GM12892 (cell line): ENCODE measurements at regions not wholly inside any gene's neighbourhood (a gene's known extent, or its start where the extent isn't known, plus 50 kb on each side); places are given as distances from the start of the nearest gene placed in this dataset.
"Not testable (repeated sequence)": the region's sequence is repeated elsewhere in the genome, so short reads cannot be mapped to it uniquely, and the experiment has no call there.

Source experiments
- DNase-seq: peaks from one replicate; pipeline ENCODE4 v3.0.0; 2011; ENCODE audit not compliant: insufficient read length
- FAIRE-seq: peaks from 2 replicates; lab custom pipeline; 2011; peaks lifted over from hg19 to GRCh38; lab: Jason Lieb, UNC
- POLR2A ChIP-seq: IDR thresholded peaks from 2 replicates; pipeline ENCODE4 v1.6.1; 2011; ENCODE audit warnings: low read depth, low read length, control low read depth
- POLR2AphosphoS5 ChIP-seq: IDR thresholded peaks from 2 replicates; pipeline ENCODE4 v1.6.1; 2011; ENCODE audit warnings: low read depth, low read length, control low read depth
- TAF1 ChIP-seq: IDR thresholded peaks from 2 replicates; pipeline ENCODE4 v1.6.1; 2011; ENCODE audit warnings: low read depth, mild to moderate bottlenecking, control low read depth, low read length, borderline replicate concordance

DNA sequence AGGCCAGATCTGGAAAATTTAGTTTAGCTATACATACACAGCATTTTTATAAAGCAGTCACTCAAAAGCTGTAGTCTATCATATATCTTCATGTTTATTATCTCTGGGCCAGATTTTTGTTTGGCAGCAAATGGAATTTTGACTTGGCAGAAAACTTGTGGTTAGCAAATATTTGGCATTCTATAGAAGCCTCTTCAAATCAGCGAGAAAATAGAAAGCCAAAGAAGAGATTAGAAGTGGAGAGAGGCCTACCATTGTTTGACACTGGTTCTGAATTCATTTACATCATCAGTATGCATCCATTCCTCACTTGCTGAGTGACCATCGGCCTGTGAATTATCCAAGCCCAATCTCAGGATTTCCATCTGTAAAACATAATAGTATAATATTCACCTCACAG is 1077.6 kb downstream of the GALC start:
- TF ChIP-seq TAF1: no peak
- no peak for TF ChIP-seq POLR2A
- FAIRE-seq: no peak
- no peak for DNase-seq

DNA sequence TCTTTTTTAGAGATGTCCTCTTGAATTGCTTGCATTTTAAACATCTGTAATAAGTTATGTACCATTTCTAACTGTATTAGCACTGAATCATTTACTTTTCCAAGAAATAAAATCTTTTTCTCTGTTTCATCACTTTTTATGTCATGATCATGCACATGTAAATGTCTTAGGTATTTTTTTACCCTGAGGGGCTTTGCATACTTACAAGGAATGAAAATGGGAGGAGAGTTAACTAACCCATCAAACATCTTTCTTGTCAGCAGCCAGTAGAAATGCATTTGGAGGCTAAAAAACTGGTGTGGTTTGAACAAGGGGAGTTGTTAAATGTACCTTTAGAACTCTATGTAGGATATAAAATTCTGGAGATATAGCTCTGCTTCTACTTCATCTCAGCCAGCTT is 1080.3 kb downstream of the GALC start:
- TF ChIP-seq TAF1: no peak
- TF ChIP-seq POLR2AphosphoS5: no peak
- FAIRE-seq (no peak), DNase-seq (no peak)

DNA sequence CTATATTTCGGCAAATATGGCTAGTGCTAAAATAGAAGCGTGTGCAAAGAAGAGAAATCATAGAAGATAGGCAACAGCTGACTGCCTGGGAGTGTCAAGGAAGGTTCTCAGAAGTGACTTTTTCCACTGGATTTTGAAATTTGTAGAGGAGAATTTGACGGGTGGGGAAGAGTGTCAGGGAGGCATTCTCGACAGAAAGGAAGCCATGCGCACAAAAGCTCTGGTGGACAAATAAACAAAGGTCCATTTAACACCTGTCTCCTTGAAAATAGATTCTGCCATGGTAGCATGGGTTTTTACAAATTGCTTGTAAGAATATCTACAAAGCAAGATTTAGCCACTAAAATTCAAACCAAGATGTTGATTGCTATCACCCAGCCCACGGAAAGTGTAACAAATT is 1081.5 kb downstream of the GALC start:
- FAIRE-seq (no peak), DNase-seq (no peak)
- TF ChIP-seq TAF1: no peak
- TF ChIP-seq POLR2AphosphoS5: no peak
- TF ChIP-seq POLR2A: no peak

DNA sequence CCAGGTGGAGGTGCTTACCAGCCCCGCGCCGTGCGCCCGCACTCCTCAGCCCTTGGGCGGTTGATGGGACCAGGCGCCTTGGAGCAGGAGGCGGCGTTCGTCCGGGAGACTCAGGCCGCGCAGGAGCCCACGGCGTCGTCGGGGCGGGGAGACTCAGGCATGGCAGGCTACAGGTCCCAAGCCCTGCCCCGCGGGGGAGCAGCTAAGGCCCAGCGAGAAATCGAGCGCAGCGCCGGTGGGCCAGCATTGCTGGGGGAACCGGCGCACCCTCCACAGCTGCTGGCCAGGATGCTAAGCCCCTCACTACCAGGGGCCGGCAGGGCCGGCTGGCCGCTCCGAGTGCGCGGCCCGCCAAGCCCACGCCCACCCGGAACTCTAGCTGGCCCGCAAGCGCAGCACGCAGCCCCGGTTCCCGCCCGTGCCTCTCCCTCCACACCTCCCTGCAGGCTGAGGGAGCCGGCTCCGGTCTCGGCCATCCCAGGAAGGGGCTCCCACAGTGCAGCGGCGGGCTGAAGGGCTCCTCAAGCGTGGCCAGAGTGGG is 1087.5 kb downstream of the GALC start:
- DNase-seq, FAIRE-seq: not testable (repeated sequence)

DNA sequence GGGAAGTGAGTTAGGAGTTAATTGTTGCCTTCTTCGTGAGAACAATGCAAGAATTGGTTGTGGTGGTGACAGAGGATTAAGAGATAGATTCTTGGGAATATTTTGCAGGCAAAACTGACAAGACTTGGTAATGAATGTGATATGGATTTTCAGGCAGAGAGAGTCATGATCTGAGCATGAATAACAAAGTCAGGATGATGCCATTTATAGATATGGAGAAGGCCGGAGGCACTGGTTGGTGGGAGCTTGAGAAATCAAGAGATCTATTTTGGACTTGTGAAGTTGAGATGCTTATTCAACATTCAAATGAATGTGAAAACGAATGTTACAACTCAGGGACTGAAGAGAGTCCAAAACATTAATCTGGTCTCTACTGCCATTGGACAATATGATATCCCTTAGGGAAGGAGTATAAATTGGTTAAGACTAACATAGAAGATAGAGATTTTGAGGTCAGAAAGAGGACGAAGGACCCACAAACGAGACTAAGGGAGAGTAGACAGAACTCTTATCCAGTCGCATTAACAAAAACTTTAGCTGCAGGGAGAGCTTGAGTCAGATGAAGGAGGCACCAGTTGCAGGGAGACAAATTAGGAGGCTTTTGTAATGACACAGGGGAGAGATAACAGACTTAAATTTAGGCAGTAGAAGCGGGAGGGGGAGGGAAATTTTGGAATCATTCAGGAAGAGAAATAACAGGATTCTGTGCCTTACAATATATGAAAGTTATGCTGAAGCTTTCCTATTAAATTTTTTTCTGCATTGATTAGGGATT is 1090.6 kb downstream of the GALC start:
- DNase-seq (no peak), FAIRE-seq (no peak)
- TF ChIP-seq TAF1: no peak
- no peak for TF ChIP-seq POLR2AphosphoS5

DNA sequence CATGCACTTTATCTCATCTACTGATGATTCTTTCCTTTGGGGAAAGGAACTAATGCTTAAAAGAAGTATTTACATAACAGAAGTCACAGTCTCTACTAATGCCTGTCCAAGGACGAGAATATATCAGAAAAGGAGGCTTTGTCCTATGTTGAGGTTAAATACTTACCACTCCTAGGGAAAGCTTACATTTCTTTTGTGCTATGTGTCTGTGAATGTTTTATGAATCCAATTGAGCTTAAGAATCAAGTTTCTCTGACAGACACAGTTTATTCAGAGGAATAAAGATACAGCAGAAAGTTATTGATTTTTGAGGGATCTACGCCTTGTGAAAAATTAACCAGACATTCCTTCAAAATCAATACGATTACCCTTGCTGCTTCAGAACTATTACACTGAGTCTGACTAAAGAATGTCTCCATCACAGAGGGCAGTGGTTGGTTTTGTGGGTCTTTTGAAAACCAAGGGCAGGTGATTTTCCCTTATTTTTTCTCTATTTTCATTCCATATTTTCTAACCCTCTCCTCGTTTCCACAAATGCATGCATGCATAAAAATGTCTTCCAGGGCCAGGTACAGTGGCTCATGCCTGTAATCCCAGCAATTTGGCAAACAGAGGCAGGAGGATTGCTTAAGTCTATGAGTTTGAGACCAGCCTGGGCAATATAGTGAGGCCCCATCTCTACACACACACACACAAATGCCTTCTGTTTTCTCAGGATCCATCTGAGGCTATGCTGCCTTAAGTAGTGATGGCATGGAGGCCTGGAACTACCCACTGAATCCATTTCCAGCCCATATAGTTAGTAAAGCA is 1095.1 kb downstream of the GALC start:
- no peak for FAIRE-seq
- DNase-seq: no peak
- no peak for TF ChIP-seq POLR2AphosphoS5
- TF ChIP-seq POLR2A: no peak
- no peak for TF ChIP-seq TAF1

DNA sequence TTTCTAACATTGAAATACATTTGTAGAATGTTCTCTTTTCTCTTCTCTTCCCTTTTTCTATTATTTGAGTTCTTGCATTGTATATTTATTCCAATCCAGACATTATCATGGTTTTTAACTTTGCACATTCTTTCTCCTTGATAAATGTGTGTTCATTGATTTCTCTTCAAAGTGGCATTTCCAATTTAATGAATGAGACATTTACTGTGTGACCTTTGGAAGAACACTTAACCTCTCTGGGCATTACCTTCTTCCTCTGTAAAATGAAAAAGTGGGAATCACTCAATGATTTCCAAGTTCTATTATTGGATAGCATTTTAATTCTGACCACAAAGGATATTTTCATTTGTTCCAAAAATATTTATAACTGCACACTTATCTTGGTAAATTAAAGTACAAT is 1095.8 kb downstream of the GALC start:
- FAIRE-seq: no peak
- DNase-seq: no peak
- TF ChIP-seq POLR2AphosphoS5: no peak
- no peak for TF ChIP-seq POLR2A
- TF ChIP-seq TAF1: no peak

DNA sequence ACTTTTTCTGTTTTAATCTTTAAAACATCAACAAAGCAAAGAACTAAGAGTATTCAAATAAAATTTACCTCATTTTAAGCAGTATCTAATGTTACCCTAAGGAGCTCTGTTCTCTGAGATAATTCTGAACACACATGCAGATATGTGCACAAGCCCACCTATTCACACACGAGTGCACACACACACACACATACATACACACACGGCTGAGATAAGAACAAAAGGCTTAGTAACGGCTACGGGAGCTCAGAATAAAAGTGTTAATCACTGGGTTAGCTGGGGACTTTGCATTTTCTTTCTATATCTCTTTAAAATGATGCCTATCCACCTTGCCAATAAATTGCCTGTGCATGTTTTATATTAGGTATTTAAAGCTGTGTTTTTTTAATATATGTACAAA is 1096.3 kb downstream of the GALC start:
- no peak for DNase-seq
- no peak for FAIRE-seq
- TF ChIP-seq POLR2AphosphoS5: no peak
- TF ChIP-seq TAF1: no peak
- no peak for TF ChIP-seq POLR2A

DNA sequence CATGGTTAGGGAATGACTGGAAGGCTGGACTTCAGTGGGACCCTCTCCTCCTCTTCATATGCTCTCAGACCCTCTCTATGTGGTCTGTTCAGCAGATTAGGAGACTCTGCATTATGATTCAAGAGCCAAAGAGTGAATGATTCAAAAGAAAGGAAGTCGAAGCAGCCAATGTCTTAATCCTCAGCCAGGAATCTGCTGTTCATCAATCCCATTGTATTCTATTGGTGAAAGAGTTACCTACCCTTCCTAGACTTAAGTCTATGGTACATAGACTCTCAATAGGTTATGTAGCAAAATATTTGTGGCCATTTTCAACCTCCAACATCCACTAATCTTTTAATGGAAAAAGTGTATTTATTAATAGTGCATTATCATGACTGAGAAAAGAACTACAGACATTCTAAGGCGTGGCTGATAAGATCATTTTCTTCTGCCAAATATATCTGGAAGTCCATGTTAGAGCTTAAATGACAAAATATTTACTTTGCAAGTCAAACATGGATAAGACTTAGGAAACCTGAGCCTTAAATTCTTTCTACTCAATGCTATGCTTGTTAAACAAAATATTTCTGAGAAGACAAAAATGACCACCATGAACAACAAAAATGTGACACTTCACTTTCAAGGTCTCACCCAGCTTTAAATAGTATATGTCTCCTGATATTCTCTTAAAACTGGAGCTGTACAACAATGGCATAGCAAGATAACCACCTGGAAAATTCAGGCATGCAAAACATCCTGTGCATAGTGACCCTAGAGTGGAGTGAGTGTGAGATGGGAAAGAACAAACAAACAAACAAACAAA is 1100.6 kb downstream of the GALC start:
- TF ChIP-seq POLR2A: no peak
- TF ChIP-seq TAF1: no peak
- TF ChIP-seq POLR2AphosphoS5: no peak
- no peak for DNase-seq
- FAIRE-seq: no peak

DNA sequence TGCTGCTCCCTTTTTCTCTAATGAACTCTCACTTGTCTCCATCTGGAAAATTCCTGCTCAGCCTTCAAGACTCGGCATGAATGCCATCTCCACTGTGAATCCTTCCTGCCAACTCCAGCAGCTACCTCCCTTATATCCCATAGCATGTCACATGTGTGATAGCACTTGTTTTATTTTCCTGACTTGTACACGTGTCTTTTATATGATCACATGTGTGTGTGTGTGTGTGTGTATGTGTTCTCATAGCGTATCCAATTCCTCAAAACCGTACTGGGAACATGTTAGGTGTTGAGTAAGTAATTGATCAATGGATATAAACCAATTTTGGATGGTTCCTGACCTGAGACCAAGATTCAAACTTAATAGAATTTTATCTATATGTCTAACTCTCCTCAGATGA is 1107.7 kb downstream of the GALC start:
- DNase-seq (no peak), FAIRE-seq (no peak)
- TF ChIP-seq POLR2A (no peak), POLR2AphosphoS5 (no peak), TAF1 (no peak)

DNA sequence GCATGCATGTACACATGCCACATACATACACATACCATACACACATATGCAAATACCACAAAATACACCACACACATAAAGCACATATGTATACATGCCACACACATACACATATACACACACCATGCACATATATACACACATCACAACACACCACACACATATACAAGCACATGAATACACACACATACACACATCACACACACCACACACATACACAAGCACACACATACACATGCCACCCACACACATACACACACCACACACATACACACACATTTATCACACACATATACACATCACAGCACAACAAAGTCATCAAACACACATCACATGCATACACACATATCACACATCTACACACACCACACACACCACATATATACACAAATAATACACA is 1108.5 kb downstream of the GALC start:
- FAIRE-seq (peak; percentile 58), DNase-seq (no peak)
- TF ChIP-seq POLR2AphosphoS5 (no peak), POLR2A (no peak), TAF1 (no peak)

DNA sequence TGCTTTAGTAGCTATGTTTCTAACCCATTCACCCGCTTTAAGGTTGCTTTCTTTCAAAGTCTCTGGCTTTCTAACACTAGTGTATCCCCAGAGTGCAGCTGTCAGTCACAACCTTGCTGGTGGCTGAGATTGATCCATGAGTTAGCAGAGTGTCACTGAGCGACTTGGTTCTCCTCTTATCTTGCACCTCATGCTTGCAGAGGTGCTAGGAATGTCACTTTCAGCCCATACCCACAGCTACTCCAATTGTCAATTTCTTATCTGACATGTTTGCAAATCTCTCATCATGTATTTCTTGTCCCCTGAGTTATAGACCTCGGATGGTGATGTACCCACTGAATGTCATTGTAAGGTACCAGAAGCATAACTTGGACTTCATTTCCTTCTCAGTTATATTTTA is 1110.2 kb downstream of the GALC start:
- FAIRE-seq: no peak

More for the DNA sequence above, 1110.2 kb downstream of the GALC start:
- no peak for DNase-seq
- TF ChIP-seq POLR2AphosphoS5 (no peak), POLR2A (no peak), TAF1 (no peak)
